Neural cell (in vitro differentiated cells): ENCODE measurements at regions not wholly inside any gene's neighbourhood (a gene's known extent, or its start where the extent isn't known, plus 50 kb on each side); places are given as distances from the start of the nearest gene placed in this dataset.

Experiments used
- H2AFZ ChIP-seq: fragments of 200-600, 300-800 bp; sonication (generic), shearing (Covaris generic); 2 replicates; pipeline ENCODE4 v1.6.0; 2014; ENCODE audit warnings: low read depth, mild to moderate bottlenecking, antibody characterized with exemption, low read length, moderate library complexity
- H3F3A ChIP-seq: fragments of 200-600 bp; shearing (Covaris generic); 2 replicates; pipeline ENCODE4 v1.6.1; 2016; ENCODE audit warnings: mild to moderate bottlenecking, moderate library complexity, mixed read lengths, antibody characterized with exemption, low read length; ENCODE audit not compliant: insufficient read depth, poor library complexity, severe bottlenecking
- H3K27ac ChIP-seq: fragments of 200-600, 300-800 bp; sonication (generic), shearing (Covaris generic); 2 replicates; pipeline ENCODE4 v1.5.1; 2014; ENCODE audit warnings: mild to moderate bottlenecking, low read length, moderate library complexity
- H3K27me3 ChIP-seq: fragments of 300-800, 200-600 bp; sonication (generic), shearing (Covaris generic); 2 replicates; pipeline ENCODE4 v1.6.0; 2014; ENCODE audit warnings: mild to moderate bottlenecking, low read depth, low read length, moderate library complexity; ENCODE audit not compliant: insufficient read depth
- H3K36me3 ChIP-seq: fragments of 300-800, 200-600 bp; sonication (generic), shearing (Covaris generic); 2 replicates; pipeline ENCODE4 v1.5.1; 2014; ENCODE audit warnings: mild to moderate bottlenecking, antibody characterized with exemption, low read length, moderate library complexity; ENCODE audit not compliant: insufficient read depth
- H3K4me2 ChIP-seq: fragments of 300-800, 200-600 bp; sonication (generic), shearing (Covaris generic); 2 replicates; pipeline ENCODE4 v1.6.0; 2014; ENCODE audit warnings: mild to moderate bottlenecking, low read length
- H3K4me3 ChIP-seq: fragments of 300-800, 200-600 bp; sonication (generic), shearing (Covaris generic); 2 replicates; pipeline ENCODE4 v1.5.1; 2014; ENCODE audit warnings: mild to moderate bottlenecking, low read length, moderate library complexity
- H3K79me2 ChIP-seq: fragments of 200-600 bp; shearing (Covaris generic); replicated peaks from 2 replicates; pipeline ENCODE4 v1.6.0; 2014; ENCODE audit warnings: mild to moderate bottlenecking, low read length, moderate library complexity; ENCODE audit not compliant: insufficient read depth
- H3K9ac ChIP-seq: fragments of 300-800, 200-600 bp; sonication (generic), shearing (Covaris generic); 2 replicates; pipeline ENCODE4 v1.6.1; 2016; ENCODE audit warnings: mild to moderate bottlenecking, low read length, mixed read lengths
- H3K9me2 ChIP-seq: fragments of 200-600 bp; shearing (Covaris generic); 2 replicates; pipeline ENCODE4 v1.6.1; 2016; ENCODE audit warnings: mild to moderate bottlenecking, low read length, mixed read lengths; ENCODE audit not compliant: insufficient read depth
- H3K9me3 ChIP-seq: fragments of 200-600, 300-800 bp; sonication (generic), shearing (Covaris generic); 2 replicates; pipeline ENCODE4 v1.6.1; 2016; ENCODE audit warnings: mild to moderate bottlenecking, mixed run types, low read length, moderate library complexity, mixed read lengths
- H4K20me1 ChIP-seq: fragments of 200-600 bp; shearing (Covaris generic); 2 replicates; pipeline ENCODE4 v1.6.1; 2016; ENCODE audit warnings: mild to moderate bottlenecking, mixed run types; ENCODE audit not compliant: insufficient read depth
- CTCF ChIP-seq: fragments of 450-650 bp; IDR thresholded peaks from 2 replicates; pipeline ENCODE4 v1.5.1; 2014; ENCODE audit warnings: antibody characterized with exemption, mild to moderate bottlenecking, moderate library complexity; ENCODE audit not compliant: poor library complexity, severe bottlenecking
- EP300 ChIP-seq: fragments of 450-650 bp; conservative IDR thresholded peaks from 2 replicates; pipeline ENCODE4 v1.6.1; 2014; ENCODE audit warnings: antibody characterized with exemption, mild to moderate bottlenecking, moderate library complexity; ENCODE audit not compliant: poor library complexity, severe bottlenecking
- EZH2 ChIP-seq: fragments of 200-600, 300-800 bp; shearing (Covaris generic), sonication (generic); IDR thresholded peaks from 2 replicates; pipeline ENCODE4 v1.6.1; 2014; ENCODE audit warnings: antibody characterized with exemption, low read length, borderline replicate concordance, mild to moderate bottlenecking; ENCODE audit not compliant: insufficient read depth, poor library complexity, severe bottlenecking
- MXI1 ChIP-seq: fragments of 450-650 bp; conservative IDR thresholded peaks from 2 replicates; pipeline ENCODE4 v1.6.1; 2014; ENCODE audit warnings: antibody characterized with exemption, mild to moderate bottlenecking; ENCODE audit not compliant: poor library complexity, severe bottlenecking
- POLR2AphosphoS5 ChIP-seq: IDR thresholded peaks from 2 replicates; pipeline ENCODE4 v1.6.1; 2012
- RAD21 ChIP-seq: fragments of 450-650 bp; conservative IDR thresholded peaks from 2 replicates; pipeline ENCODE4 v1.6.1; 2014; ENCODE audit warnings: antibody characterized with exemption, mild to moderate bottlenecking, moderate library complexity
- REST ChIP-seq: IDR thresholded peaks from 2 replicates; pipeline ENCODE4 v1.6.1; 2012; ENCODE audit warnings: borderline replicate concordance
- SMC3 ChIP-seq: fragments of 450-650 bp; conservative IDR thresholded peaks from 2 replicates; pipeline ENCODE4 v1.6.1; 2014; ENCODE audit warnings: antibody characterized with exemption, mild to moderate bottlenecking, moderate library complexity; ENCODE audit not compliant: poor library complexity
- TAF1 ChIP-seq: IDR thresholded peaks from 2 replicates; pipeline ENCODE4 v1.6.1; 2012; ENCODE audit warnings: low read depth

GRCh38 chr3:127081001-127081720, 98.2 kb downstream of the PLXNA1 start:
- Histone ChIP-seq H4K20me1 (no peaks in the 10 kb centered on the region), H3K9me3 (no peaks in the 10 kb centered on the region), H3K27ac (no peak overlapping the region), H3K9me2 (no peaks in the 10 kb centered on the region), H3K79me2 (no peaks in the 10 kb centered on the region), H3K4me2 (no peak overlapping the region), H3K27me3 (no peaks in the 10 kb centered on the region), H3K9ac (no peak overlapping the region), H3F3A (no peaks in the 10 kb centered on the region), H2AFZ (no peak overlapping the region), H3K4me3 (no peak overlapping the region), H3K36me3 (no peaks in the 10 kb centered on the region)
- TF ChIP-seq TAF1, result no peak
- no peak for TF ChIP-seq EZH2
- no peak for TF ChIP-seq EP300
- TF ChIP-seq SMC3, result no peak
- no peak for TF ChIP-seq CTCF
- TF ChIP-seq RAD21, result no peak
- no peak for TF ChIP-seq MXI1
- no peak for TF ChIP-seq POLR2AphosphoS5

- no peak for TF ChIP-seq CTCF
- TF ChIP-seq POLR2AphosphoS5, result no peak
- no peak for TF ChIP-seq RAD21
- TF ChIP-seq SMC3, result no peak
- TF ChIP-seq REST, result no peak
- TF ChIP-seq TAF1, result no peak
- TF ChIP-seq MXI1, result no peak
- no peak for TF ChIP-seq EP300
- TF ChIP-seq EZH2, result no peak
- H4K20me1 ChIP-seq, result no peaks in the 10 kb centered on the region
- no peaks in the 10 kb centered on the region for H3K36me3 ChIP-seq
- H3K27ac ChIP-seq, result no peak overlapping the region
- H2AFZ ChIP-seq, result no peak overlapping the region
- H3K27me3 ChIP-seq, result no peaks in the 10 kb centered on the region
- H3K9ac ChIP-seq, result no peak overlapping the region
- no peaks in the 10 kb centered on the region for H3K79me2 ChIP-seq
- H3K4me3 ChIP-seq, result no peak overlapping the region
- no peaks in the 10 kb centered on the region for H3K9me3 ChIP-seq
- H3K9me2 ChIP-seq, result no peaks in the 10 kb centered on the region
- no peaks in the 10 kb centered on the region for H3F3A ChIP-seq
- no peak overlapping the region for H3K4me2 ChIP-seq
Observed at GRCh38 chr3:127082066-127082465, 99.2 kb downstream of the PLXNA1 start.
